Heart left ventricle (tissue), 13 donors: ENCODE measurements at regions not wholly inside any gene's neighbourhood (a gene's known extent, or its start where the extent isn't known, plus 50 kb on each side); places are given as distances from the start of the nearest gene placed in this dataset.

Source experiments
- CTCF ChIP-seq, 12 donors: fragments of 200-600 bp; sonication (generic) in 4 of 12; IDR thresholded peaks; one replicate each; pipeline versions ENCODE4 v1.5.0 to v1.8.0; 2018 to 2022; ENCODE audit warnings: antibody characterized with exemption in 12 of 12, mild to moderate bottlenecking in 5 of 12
- POLR2A ChIP-seq, 2 donors: fragments of 450-650 bp; IDR thresholded peaks; one replicate each; pipeline ENCODE4 v1.6.1; 2017; ENCODE audit warnings: antibody characterized with exemption in 2 of 2, mild to moderate bottlenecking in 2 of 2, moderate library complexity in 2 of 2
- donor health status: ischemic (EF 13 %, LVEDD 7.1; RV severe dilation, severe dysfunction).
- donor health status: DM: no; HTN: yes; CAD: no.
- donor health status: DM: no; HTN: no; CAD: no.
- donor health status: ischemic (EF 25% LVEDD 6.9; RV normal size, moderate dysfunction).
- donor health status: ischemic (EF 25% LVEDD 5.7; RV mildly dilated, moderate dysfunction).
- donor health status: ischemic (EF 35%, LVEDD 5.7; RV mildly dilated, moderate dysfunction).
- donor health status: nonischemic (EF 11% LVEDD 7.7; RV severe dilation, severe dysfunction).
- donor health status: DM: yes; HTN: yes; CAD: no.
- donor health status: PGD.
- donor health status: ischemic (EF 29% LVEDD 5.4; RV normal size, mild dysfunction).
- donor health status: nonischemic (EF 23%, LVEDD 6.1; RV moderate dilation, normal function).

GRCh38 chr4:11301075-11301660 lies 127.5 kb downstream of the HS3ST1 start:
- TF ChIP-seq CTCF (IDR thresholded peaks at IDR 0.05) (no peak), POLR2A (IDR thresholded peaks at IDR 0.05) (no peak)
